ENCODE measurements at regions not wholly inside any gene's neighbourhood (a gene's known extent, or its start where the extent isn't known, plus 50 kb on each side); places are given as distances from the start of the nearest gene placed in this dataset.
"Not testable (repeated sequence)": the region's sequence is repeated elsewhere in the genome, so short reads cannot be mapped to it uniquely, and the experiment has no call there.

- DNase-seq: no peak
Measured at GRCh38 chr11:69934861-69935494, 115.8 kb upstream of the FGF3 start.

DNA sequence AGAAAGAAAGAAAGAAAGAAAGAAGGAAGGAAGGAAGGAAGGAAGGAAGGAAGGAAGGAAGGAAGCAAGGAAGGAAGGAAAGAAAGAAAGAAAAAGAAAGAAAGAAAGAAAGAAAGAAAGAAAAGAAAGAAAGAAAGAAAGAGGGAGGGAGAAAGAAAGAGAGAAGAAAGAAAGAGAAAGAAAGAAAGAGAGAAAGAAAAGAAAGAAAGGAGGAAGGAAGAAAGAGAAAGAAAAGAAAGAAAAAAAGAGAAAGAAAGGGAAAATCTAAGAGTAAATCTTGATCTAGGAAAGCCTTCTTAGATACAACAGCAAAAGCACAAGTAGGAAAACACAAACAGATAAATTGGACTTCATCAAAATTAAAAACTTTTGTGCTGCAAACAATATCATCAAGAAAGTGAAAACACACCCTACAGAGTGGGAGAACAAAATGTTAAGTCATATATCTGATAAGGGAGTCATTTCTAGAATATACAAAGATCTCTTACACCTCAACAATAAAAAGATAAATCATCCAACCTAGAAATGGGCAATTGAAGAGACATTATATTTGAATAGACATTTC is 116.8 kb upstream of the FGF3 start:
- DNase-seq: no peak

- no peak for DNase-seq
Measured at GRCh38 chr11:69936771-69937170, 117.6 kb upstream of the FGF3 start.

DNA sequence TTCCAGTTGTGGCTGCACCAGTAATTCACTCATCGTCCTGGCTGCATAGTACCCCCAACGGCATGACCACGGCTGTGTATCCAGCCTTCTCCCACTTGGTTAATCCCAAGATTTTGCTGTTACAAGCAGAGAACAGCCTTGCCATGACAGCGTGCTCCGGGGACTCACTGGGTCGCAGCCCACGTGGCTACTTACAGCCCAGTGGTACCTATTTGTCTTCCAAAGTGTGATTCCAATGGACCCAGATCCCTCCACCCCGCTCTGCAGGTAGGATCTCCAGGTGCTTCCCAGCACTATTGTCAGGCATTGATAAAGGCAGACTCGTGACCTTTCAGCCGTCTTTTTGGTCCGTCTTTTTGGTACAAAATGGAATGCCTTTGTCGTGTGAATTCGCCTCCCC is 119.0 kb upstream of the FGF3 start:
- no peak for DNase-seq

DNA sequence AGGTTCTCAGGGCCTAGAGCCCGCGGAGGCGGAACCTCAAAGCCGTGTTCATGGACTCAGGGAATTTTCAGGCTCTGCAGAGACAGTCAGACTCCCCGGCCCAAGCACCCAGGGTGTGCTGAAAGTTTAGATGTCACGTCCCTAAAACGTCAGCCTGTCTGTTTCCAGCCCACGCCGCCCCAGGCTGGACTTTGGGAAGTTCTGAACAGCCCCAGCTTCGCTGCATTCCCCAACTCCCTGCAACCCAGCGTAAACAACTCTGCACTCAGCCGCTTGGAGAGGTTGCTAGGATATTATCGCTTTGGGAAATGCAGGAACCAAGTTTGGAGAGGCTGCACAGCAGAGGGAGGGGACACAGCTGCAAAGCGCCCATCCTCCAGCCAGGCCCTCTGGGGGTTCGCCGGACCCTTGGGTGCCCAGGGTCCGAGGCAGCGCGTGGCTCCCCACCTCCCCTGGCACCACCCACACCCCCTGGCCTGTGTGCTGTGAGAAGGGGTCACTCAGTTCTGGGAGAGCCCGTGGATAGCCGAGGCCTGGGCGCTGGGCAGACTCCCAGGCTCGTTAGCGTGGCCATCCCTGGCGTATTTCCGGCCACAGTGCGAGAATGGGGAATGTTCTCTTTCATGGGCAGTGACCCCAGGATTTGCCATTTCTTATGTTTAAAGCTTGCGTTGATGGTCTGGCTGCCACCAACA is 120.5 kb upstream of the FGF3 start:
- DNase-seq: no peak

DNA sequence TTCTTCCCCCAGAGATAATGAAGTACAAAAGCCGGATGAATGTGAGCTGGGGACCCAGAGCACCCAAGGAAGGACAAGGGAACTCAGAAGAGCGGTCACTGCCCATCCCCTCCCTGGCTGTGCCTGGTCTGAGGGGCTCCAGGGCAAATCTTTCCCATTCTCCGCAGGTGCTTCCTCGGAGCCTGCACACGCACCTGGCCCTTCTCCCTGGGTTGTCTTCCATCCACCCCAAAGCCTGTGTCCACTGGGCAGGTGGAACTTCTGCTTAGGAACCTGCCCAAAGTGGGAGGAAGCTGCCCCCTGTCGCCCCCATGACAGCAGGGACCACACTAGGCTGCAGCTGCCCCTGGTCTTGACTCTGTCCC is 121.0 kb upstream of the FGF3 start:
- no peak for DNase-seq

DNA sequence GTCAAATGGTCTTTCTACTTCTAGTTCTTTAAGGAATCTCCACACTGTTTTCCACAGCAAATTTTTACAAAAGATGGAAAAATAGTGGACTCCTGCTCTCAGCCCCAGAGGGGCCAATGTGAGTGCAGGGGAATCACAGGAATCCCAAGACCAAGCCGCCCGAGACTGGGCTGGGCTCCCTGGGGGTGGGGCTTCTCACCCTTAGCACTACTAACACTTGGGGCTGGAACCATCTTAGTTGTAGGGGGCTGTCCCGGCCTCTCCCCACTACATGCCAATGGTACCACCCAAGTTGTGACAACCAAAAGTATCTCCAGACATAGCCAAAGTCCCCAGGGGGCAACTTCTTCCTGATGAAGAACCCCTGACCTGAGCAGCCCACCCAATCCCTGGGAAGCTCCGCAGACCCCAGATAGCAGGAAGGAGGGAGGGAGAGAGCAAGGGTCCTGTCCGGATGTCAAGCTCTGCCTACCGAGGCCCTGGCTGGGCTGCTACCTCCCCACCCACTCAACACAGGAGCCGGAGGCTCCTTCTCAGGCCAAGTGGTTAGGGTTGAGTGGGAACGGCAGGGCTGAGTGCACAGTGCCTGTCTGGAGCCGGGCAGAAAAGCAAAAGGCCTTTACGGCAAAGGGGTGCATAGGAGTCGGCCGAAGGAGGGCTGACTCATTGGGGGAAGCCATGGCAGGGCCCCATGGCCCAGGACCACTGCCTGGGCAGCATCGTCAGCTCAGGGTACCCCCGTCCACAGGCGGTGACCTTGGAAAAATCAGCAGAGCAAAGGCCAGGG is 122.5 kb upstream of the FGF3 start:
- no peak for DNase-seq

DNA sequence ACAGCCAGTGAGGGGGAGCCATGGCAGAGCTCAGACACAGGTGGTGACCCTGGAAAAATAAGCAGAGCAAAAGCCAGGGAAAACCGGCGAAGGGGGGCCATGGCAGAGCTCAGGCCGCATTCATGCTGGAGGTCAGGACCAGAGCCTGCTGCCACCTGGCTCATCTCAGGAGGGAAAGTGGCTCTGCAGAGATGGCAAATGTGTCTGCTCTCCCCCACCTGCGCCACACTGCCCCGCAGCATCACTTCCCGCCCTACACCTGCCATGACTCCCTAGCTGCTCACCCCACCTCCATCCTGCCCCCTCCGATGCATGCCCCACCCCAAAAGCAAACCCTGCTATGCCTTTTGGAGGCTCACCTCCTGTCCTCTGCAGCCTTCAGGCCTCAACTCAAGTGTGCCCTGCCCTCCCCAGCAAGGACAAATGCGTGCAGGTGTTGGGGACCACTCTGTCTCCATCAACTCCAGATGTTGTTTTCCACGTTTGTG is 123.2 kb upstream of the FGF3 start:
- DNase-seq: no peak

DNA sequence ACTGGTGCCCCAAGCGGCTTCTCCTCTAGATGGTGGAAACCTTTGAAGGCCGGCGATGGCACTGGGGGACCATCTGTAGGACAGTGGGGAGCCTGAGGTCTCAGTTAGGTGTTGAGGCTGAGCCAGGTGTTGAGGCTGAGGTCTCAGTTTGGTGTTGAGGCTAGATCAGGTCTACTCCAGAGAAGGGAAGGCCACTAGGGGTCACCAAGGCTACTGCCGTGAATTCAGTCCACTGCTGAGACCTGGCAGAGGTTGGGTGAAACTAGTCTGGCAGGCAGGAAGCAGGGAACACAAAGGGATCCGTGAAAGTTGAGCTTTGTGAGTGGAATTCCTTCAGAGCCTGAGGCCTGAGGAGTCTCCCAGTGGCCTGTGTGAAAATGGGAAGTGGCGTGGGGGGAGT is 123.8 kb upstream of the FGF3 start:
- no peak for DNase-seq

DNA sequence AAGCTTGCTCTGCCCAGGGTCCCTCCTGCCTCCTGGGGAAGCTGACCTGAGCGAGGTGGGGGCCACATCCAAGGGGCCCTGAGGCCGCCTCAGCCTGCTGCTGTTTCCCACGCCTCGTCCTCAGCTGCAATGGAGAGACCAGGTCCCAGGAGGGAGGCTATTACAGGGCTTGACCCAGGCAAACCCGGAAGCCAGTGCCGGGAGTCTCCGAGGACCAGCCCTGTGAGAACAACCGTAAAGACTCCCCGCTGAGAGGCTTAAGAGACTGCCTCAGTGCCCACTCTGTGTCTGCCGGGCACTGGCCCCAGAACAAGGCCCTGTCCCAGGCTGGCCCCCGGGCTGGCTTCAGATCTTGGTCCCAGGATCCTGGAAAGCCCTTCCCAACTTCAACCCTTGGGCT is 124.3 kb upstream of the FGF3 start:
- DNase-seq: no peak

DNA sequence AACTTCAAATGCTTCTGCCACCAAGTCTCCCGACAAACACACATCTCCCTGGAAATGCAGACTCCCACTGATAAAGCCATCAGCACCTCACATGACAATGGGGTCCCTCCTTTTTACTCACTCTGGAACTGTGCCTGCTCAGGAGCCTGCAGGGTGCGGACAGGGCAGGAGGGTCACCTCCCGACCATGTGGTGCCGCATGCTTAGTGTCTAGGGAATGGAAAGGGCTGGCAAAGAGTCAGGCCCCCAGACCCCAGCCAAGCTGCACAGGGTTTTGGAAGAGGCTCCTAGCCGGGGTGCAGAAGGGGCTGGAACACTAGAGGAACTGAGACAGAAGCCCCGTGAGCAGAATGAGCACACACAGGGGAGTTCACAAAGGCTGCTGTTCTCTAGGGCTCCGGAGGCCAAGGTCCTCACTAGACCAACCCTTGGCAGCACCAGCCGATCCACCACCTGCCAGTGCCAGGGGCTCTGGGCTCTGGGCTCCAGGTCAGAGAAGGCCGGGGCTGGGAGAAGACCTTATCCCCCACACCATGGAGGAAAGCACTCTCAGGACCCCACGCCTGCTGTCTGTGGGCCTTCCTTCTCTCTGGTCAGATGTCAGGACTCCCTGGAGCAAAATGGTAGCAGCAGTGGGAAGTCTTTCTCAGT is 125.1 kb upstream of the FGF3 start:
- DNase-seq: no peak

GRCh38 chr11:69945157-69945556 is 125.9 kb upstream of the FGF3 start:
- no peak for DNase-seq

DNA sequence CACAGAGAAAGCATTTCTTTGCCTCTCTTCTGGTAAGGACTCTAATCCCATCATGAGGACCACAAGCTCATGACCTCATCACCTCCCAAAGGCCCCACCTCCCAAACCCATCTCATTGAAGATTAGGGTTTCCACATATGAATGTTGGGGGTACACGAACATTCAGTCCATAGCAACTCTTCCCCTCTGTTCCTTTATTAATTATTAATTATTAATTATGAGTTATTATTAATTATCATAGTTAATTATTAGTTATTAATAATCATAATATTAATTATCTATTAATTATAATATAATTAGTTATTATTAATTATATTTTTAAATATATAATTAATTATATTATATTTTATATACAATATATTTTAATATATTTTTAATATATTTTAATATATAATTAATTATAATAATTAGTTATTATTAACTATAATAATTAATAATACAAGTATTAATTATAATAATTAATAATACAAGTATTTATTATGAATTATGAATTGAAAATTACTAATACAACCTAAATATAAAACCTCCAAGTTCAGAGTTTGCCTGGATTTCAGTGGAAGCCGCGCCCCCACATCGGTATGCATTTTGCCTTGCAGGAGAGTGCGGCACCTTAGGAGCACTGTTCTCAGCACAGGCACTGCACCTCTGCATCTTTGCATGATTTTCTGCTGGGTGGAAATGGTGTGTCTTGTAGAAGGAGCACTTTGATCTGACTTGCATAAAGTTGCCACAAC is 128.0 kb upstream of the FGF3 start:
- DNase-seq: no peak

DNA sequence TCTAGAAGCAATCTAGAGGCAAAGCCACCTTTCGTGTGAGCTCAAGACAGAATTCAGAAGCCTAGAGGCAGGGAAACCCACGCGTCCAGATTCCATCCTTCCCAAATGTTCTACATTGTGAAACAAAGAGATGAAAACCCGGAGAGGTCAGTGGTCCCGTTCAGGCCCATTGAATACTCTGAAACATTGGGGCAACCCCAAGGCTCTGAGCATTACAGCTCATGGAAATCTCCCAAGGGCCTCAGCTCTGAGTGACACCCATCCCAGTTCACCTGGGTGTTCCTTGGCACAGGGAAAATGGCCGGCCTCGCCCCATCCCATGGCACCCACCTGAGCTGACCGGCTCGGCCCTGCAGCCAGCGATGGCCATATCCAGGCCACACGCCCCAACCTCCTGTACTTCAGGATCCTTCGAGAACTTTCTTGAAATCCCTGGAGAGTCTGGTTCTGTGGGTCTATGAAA is 128.6 kb upstream of the FGF3 start:
- DNase-seq: no peak

GRCh38 chr11:69948256-69949141 is 129.3 kb upstream of the FGF3 start:
- no peak for DNase-seq

DNA sequence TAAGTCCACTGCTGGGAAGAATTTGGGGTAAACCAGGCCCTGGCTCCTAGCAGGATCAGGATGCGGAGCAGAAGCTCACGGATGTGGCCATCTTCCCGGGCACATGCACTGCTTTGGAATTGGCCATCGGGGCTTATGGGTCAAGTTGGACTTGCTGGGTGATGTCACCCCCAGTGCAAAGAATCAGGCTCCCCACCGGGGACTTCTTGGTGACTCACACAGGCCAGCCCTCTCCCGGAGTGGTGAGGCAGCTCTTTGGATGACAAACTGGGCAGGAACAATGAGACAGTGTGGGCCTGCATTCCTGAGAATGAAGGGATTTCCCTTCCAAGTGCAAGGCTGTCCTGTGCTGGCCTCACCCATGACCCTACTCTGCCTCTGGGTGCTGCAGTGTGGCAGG is 128.8 kb upstream of the ANO1 start:
- DNase-seq: no peak

- no peak for DNase-seq
Measured at GRCh38 chr11:69950120-69950519, 128.0 kb upstream of the ANO1 start.

DNA sequence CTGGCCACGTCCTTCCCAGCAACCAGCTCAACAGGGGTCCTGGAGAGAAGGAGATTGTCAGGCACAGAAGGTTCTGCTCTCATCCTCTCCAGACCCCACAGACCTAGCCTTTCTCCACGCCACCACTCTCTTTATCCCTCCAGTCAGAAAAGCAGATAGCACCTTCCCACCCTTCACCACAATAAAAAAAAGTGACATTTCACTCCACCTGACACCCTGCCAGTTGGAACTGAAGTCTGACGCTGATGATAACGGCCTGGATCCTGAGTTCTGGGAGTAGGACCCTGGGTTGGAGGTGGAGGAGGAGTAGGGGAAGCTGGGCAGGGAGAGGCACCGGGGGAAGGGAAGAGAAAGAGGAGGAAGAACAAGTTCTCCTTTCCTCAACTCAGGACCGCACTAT is 127.5 kb upstream of the ANO1 start:
- no peak for DNase-seq

GRCh38 chr11:69951821-69952220 is 126.3 kb upstream of the ANO1 start:
- no peak for DNase-seq

DNA sequence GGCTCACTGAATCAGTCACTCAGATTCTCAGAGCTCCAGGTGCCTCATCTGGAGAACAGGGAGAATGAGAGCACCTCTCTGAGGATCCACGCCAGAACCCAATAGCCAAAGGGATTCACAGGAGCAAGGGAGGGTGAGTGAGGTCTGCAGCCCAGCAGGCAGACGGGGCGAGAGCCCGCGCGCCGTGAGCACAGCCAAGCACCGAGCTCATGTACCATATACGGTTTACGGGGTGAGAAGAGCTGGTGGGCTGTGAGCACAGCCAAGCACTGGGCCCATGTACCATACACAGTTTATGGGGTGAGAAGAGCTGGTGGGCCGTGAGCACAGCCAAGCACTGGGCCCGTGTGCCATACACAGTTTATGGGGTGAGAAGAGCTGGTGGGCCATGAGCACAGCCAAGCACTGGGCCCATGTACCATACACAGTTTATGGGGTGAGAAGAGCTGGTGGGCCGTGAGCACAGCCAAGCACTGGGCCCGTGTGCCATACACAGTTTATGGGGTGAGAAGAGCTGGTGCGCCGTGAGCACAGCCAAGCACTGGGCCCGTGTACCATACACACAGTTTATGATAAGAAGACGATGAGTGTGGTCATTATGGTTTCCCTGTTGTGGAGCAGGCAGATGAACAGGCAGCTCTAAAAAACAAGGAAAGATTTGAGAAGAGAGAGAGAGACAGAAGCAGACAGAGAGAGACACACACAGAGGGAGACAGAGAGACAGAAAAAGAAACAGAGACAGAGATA is 125.7 kb upstream of the ANO1 start:
- DNase-seq: not testable (repeated sequence)

DNA sequence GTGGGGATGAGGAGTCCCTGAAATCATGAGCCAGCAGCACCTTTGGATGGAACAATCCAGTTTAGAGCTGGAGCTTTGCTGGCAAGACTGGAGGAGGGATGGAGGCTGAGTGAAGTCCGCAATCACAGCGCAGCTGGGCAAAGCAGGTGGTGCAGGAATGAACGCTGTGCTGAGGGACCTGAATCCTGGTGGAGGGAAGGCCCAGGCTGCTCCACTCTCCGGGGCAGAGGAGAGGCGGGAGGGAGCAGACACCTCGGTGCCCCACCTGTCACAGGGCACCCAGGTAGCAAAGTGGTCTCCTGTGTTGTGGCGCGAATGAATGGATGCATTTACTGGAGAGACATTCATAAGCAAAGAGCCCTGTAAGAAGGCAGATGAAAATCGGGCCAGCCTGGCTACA is 124.8 kb upstream of the ANO1 start:
- DNase-seq: no peak
